IMR-90 (cell line): ENCODE measurements at regions not wholly inside any gene's neighbourhood (a gene's known extent, or its start where the extent isn't known, plus 50 kb on each side); places are given as distances from the start of the nearest gene placed in this dataset.

Experiments
- ATAC-seq: fragments of 200-7000 bp; cut with Tn5 transposase; 2 replicates; pipeline ENCODE4 v1.9.1; 2020; ENCODE audit warnings: low read depth, mild to moderate bottlenecking, moderate library complexity
- BruUV-seq: library from RNA; stranded (reverse); fragments of 400-500 nt; replicated peaks from 2 replicates; lab custom pipeline; 2021; lab: Mats Ljungman, UMichigan
- CTCF ChIA-PET: fragments of 300-600 bp; formaldehyde crosslinking; extraction: SDS; loops from one replicate; lab custom pipeline; 2021; ENCODE audit warnings: antibody characterized with exemption; lab: Yijun Ruan, JAX
- POLR2A ChIA-PET: fragments of 300-600 bp; sonication (Branson Sonifier 250); formaldehyde crosslinking; loops from one replicate; lab custom pipeline; 2022; ENCODE audit warnings: antibody characterized with exemption; ENCODE audit not compliant: unreplicated experiment; lab: Charles Lee
- DNase-seq: peaks from one replicate; pipeline ENCODE4 v3.0.0; 2013
- H2AFZ ChIP-seq: replicated peaks from 2 replicates; pipeline ENCODE3; 2013; ENCODE audit warnings: low read length, mild to moderate bottlenecking; ENCODE audit not compliant: poor library complexity
- H2AK5ac ChIP-seq: 2 replicates; pipeline ENCODE4 v1.6.1; 2013; ENCODE audit warnings: low read depth, low read length, inconsistent platforms
- H2AK9ac ChIP-seq: replicated peaks from 2 replicates; pipeline ENCODE3; 2013; ENCODE audit warnings: mild to moderate bottlenecking, low read depth, low read length, moderate library complexity; ENCODE audit not compliant: poor library complexity
- H2BK120ac ChIP-seq: 2 replicates; pipeline ENCODE4 v1.6.1; 2013; ENCODE audit warnings: low read depth, low read length, inconsistent platforms
- H2BK15ac ChIP-seq: 3 replicates; pipeline ENCODE4 v1.6.1; 2013; ENCODE audit warnings: low read depth, low read length, inconsistent platforms
- H2BK20ac ChIP-seq: 2 replicates; pipeline ENCODE4 v1.6.1; 2013; ENCODE audit warnings: low read depth, mild to moderate bottlenecking, inconsistent platforms, low read length, moderate library complexity
- H2BK5ac ChIP-seq: 2 replicates; pipeline ENCODE4 v1.6.1; 2013; ENCODE audit warnings: mild to moderate bottlenecking, low read depth, low read length, inconsistent platforms; ENCODE audit not compliant: poor library complexity, severe bottlenecking
- H3K14ac ChIP-seq: replicated peaks from 2 replicates; pipeline ENCODE4 v1.6.1; 2013; ENCODE audit warnings: low read depth, low read length, inconsistent platforms
- H3K18ac ChIP-seq: 2 replicates; pipeline ENCODE4 v1.6.1; 2013; ENCODE audit warnings: low read depth, low read length, control low read depth
- H3K23ac ChIP-seq: 2 replicates; pipeline ENCODE4 v1.6.1; 2013; ENCODE audit warnings: low read depth, low read length, inconsistent platforms
- H3K27ac ChIP-seq: 2 replicates; pipeline ENCODE4 v1.5.1; 2013; ENCODE audit warnings: mild to moderate bottlenecking, control low read depth, low read length; ENCODE audit not compliant: insufficient read depth
- H3K27me3 ChIP-seq: 2 replicates; pipeline ENCODE4 v1.6.1; 2013; ENCODE audit warnings: low read length; ENCODE audit not compliant: control insufficient read depth, insufficient read depth
- H3K36me3 ChIP-seq: 2 replicates; pipeline ENCODE4 v1.6.1; 2013; ENCODE audit warnings: low read length, mixed read lengths; ENCODE audit not compliant: control insufficient read depth, insufficient read depth
- H3K4ac ChIP-seq: 2 replicates; pipeline ENCODE4 v1.6.1; 2013; ENCODE audit warnings: low read depth, low read length, inconsistent platforms
- H3K4me1 ChIP-seq: 2 replicates; pipeline ENCODE4 v1.6.1; 2013; ENCODE audit warnings: low read length, mixed read lengths; ENCODE audit not compliant: control insufficient read depth, insufficient read depth
- H3K4me2 ChIP-seq: 2 replicates; pipeline ENCODE4 v1.6.1; 2013; ENCODE audit warnings: low read depth, mild to moderate bottlenecking, control low read depth, low read length, moderate library complexity
- H3K4me3 ChIP-seq: 2 replicates; pipeline ENCODE4 v1.5.1; 2013; ENCODE audit warnings: low read depth, mild to moderate bottlenecking, control low read depth, low read length, moderate library complexity; ENCODE audit not compliant: insufficient read depth
- H3K56ac ChIP-seq: 2 replicates; pipeline ENCODE4 v1.6.1; 2013; ENCODE audit warnings: low read length, inconsistent platforms; ENCODE audit not compliant: insufficient read depth; ENCODE audit errors: extremely low read depth
- H3K79me1 ChIP-seq, 2 experiments: 2 replicates each; pipeline ENCODE4 v1.6.1; 2013; ENCODE audit warnings: low read length in 2 of 2, inconsistent platforms in 1 of 2, low read depth in 1 of 2
- H3K9ac ChIP-seq: 2 replicates; pipeline ENCODE4 v1.6.1; 2013; ENCODE audit warnings: low read depth, low read length, control low read depth
- H3K9me1 ChIP-seq: 2 replicates; pipeline ENCODE4 v1.6.1; 2013; ENCODE audit warnings: low read length, inconsistent platforms; ENCODE audit not compliant: insufficient read depth
- H3K9me3 ChIP-seq: 2 replicates; pipeline ENCODE4 v1.6.1; 2013; ENCODE audit warnings: low read length; ENCODE audit not compliant: control insufficient read depth, insufficient read depth
- H4K20me1 ChIP-seq: 2 replicates; pipeline ENCODE4 v1.6.1; 2013; ENCODE audit warnings: low read length, inconsistent platforms; ENCODE audit not compliant: insufficient read depth
- H4K5ac ChIP-seq: 2 replicates; pipeline ENCODE4 v1.6.1; 2013; ENCODE audit warnings: mild to moderate bottlenecking, low read depth, low read length, control low read depth
- H4K8ac ChIP-seq, 2 experiments: 2 replicates each; pipeline ENCODE4 v1.6.1; 2013; ENCODE audit warnings: low read depth in 2 of 2, low read length in 2 of 2, control low read depth in 1 of 2, inconsistent platforms in 1 of 2
- H4K91ac ChIP-seq: 2 replicates; pipeline ENCODE4 v1.6.1; 2013; ENCODE audit warnings: low read depth, low read length, inconsistent platforms; ENCODE audit not compliant: insufficient read depth
- RCOR1 ChIP-seq: IDR thresholded peaks from 2 replicates; pipeline ENCODE4 v1.6.1; 2012; ENCODE audit warnings: mild to moderate bottlenecking, low read length, improper control_type of control experiment; ENCODE audit not compliant: insufficient replicate concordance
- SMC3 ChIP-seq: fragments of 150-350 bp; IDR thresholded peaks from 2 replicates; pipeline ENCODE4 v1.6.1; 2016; ENCODE audit warnings: low read depth, mild to moderate bottlenecking, antibody characterized with exemption, low read length, moderate library complexity
- dilution Hi-C: fragments of 300-500 bp; cut with HindIII; formaldehyde crosslinking; loops from one replicate; pipeline ENCODE4 v1.14.3; 2018; ENCODE audit warnings: low sequenced_read_pairs; ENCODE audit not compliant: unreplicated experiment
- in situ Hi-C: fragments of 300-500 bp; cut with MboI; formaldehyde crosslinking; loops from 3 replicates; pipeline ENCODE4 v1.14.3; 2019; ENCODE audit warnings: low sequenced_read_pairs, inconsistent platforms, mixed read lengths
- intact Hi-C: fragments of 100-400 bp; cut with micrococcal nuclease; formaldehyde crosslinking; loops from 2 replicates; pipeline ENCODE4 v1.10.0; 2022
- TF ChIP-seq, protein P1 (sequence below): fragments of 150-350 bp; IDR thresholded peaks from 2 replicates; pipeline ENCODE4 v1.6.1; 2017; ENCODE audit warnings: mild to moderate bottlenecking, antibody characterized with exemption, low read length, low read depth

DNA sequence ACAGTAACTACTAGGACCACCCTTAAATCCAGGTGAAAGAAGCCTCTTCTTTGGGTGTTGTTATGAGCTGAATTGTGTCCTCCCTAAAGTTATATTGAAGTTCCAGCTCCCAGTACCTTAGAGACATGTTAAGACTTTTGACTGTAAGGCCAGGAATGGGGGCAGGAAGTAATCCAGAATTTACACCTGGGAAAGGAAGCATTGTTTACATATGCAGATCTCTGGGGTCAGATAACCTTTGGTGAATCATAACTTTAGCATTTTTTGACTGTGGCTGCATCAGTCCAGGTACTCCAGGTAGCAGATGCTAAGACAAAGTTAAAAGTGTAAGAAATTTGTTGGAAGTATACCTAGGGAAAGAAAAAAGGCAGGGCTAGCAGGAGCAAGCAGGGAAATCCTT lies 104.9 kb upstream of the CENPE start:
- BruUV-seq, result no TSS peak
- H2BK20ac ChIP-seq, result no peak overlapping the region
- no peak overlapping the region for H2BK120ac ChIP-seq
- no peak overlapping the region for H2AK5ac ChIP-seq
- in situ Hi-C loops (no loop called here), dilution Hi-C loops (no loop called here), intact Hi-C loops (no loop called here)
- CTCF ChIA-PET, result no interaction called here
- H3K18ac ChIP-seq, result no peak overlapping the region
- no peak overlapping the region for H3K9ac ChIP-seq
- H3K27ac ChIP-seq, result no peak overlapping the region
- H4K20me1 ChIP-seq, result no peaks in the 10 kb centered on the region
- H3K9me3 ChIP-seq, result peaks cover 8% of the 10 kb centered on the region
- H3K36me3 ChIP-seq, result no peaks in the 10 kb centered on the region
- no peak overlapping the region for H2AFZ ChIP-seq
- TF ChIP-seq, protein P1, sequence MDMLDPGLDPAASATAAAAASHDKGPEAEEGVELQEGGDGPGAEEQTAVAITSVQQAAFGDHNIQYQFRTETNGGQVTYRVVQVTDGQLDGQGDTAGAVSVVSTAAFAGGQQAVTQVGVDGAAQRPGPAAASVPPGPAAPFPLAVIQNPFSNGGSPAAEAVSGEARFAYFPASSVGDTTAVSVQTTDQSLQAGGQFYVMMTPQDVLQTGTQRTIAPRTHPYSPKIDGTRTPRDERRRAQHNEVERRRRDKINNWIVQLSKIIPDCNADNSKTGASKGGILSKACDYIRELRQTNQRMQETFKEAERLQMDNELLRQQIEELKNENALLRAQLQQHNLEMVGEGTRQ, result no peak
- TF ChIP-seq SMC3 (no peak), RCOR1 (no peak)
- H3K79me1 ChIP-seq, result no peaks in the 10 kb centered on the region
- H4K91ac ChIP-seq, result no peak overlapping the region
- no peak overlapping the region for H2AK9ac ChIP-seq
- DNase-seq (no peak), ATAC-seq (no peak)
- no peak overlapping the region for H3K4me3 ChIP-seq
- H4K8ac ChIP-seq, result no peak overlapping the region
- H2BK15ac ChIP-seq, result no peak overlapping the region
- no peaks in the 10 kb centered on the region for H3K4me1 ChIP-seq
- no peak overlapping the region for H4K5ac ChIP-seq
- H3K4me2 ChIP-seq, result no peak overlapping the region
- H3K56ac ChIP-seq, result no peak overlapping the region
- no peak overlapping the region for H3K23ac ChIP-seq
- POLR2A ChIA-PET, result no interaction called here
- no peak overlapping the region for H3K4ac ChIP-seq
- H3K9me1 ChIP-seq, result no peaks in the 10 kb centered on the region
- no peak overlapping the region for H3K14ac ChIP-seq
- no peak overlapping the region for H2BK5ac ChIP-seq
- H3K27me3 ChIP-seq, result no peaks in the 10 kb centered on the region
